ENCODE measurements at regions not wholly inside any gene's neighbourhood (a gene's known extent, or its start where the extent isn't known, plus 50 kb on each side); places are given as distances from the start of the nearest gene placed in this dataset.

DNA sequence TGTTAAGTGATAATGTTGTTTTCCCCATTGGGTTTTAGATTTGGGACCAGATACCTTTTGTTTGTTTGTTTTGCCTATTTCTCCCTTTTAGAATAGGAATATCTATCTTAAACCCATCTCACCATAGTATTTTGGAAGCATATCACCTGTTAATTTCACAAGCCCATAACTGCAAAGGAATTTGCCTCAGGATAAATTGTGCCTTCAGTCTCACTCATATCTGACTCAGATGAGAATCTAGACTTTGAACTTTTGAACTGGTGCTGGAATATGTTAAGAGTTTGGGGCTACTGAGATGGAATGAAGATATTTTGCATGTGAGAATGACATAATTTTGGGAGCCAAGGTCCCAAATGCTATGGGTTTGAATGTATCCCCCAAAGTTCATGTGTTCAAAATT is 607.4 kb downstream of the HACE1 start:
- Histone ChIP-seq H3K4me2 (ENCODE audit: insufficient read depth, low read length) (no peak overlapping the region), H3K27me3 (ENCODE audit: control insufficient read depth in 2 of 2, insufficient read depth in 2 of 2, low read length in 2 of 2) (no peaks in the 10 kb centered on the region), H3K4me3 (no peak overlapping the region), H4K20me1 (replicated peaks; ENCODE audit: control insufficient read depth, insufficient read depth, low read length) (no peaks in the 10 kb centered on the region), H3K79me2 (ENCODE audit: control insufficient read depth, insufficient read depth, low read length) (no peaks in the 10 kb centered on the region), H3K9me3 (replicated peaks; ENCODE audit: control insufficient read depth, insufficient read depth, low read depth, low read length) (no peaks in the 10 kb centered on the region), H3K36me3 (ENCODE audit: control insufficient read depth, insufficient read depth, low read length) (no peaks in the 10 kb centered on the region), H3K27ac (ENCODE audit: extremely low read depth, low read depth, low read length) (no peak overlapping the region), H3K4me1 (replicated peaks in 1 of 2; ENCODE audit: control insufficient read depth in 2 of 2, insufficient read depth in 2 of 2, low read length in 2 of 2) (no peaks in the 10 kb centered on the region), H3K9ac (ENCODE audit: insufficient read depth in 1 of 2, low read depth in 2 of 2, low read length in 2 of 2) (no peak overlapping the region), H2AFZ (ENCODE audit: low read depth, low read length) (no peak overlapping the region), H3K9me1 (ENCODE audit: control insufficient read depth, insufficient read depth, low read length) (no peaks in the 10 kb centered on the region)
- ChIA-PET POLR2A (no interaction called here), CTCF (ENCODE audit: low intra/inter-chr PET ratio) (no interaction called here)
- BruUV-seq (replicated peaks), result no TSS peak
- no peak for ATAC-seq
- in situ Hi-C loops (cut with MboI) (no loop called here), intact Hi-C loops (cut with micrococcal nuclease) (no loop called here)
- DNase-seq (ENCODE audit: extremely low read depth in 1 of 4, low spot score in 3 of 4), result no peak
- no peak for FAIRE-seq
- TF ChIP-seq CTBP1 (IDR thresholded peaks at IDR 0.05; ENCODE audit: borderline replicate concordance) (no peak), ELF2 (CRISPR knock-in tag; IDR thresholded peaks at IDR 0.05) (no peak), CREBBP (IDR thresholded peaks at IDR 0.05; ENCODE audit: low read depth, low read length) (no peak), ZSCAN29 (IDR thresholded peaks at IDR 0.05) (no peak), SRSF7 (optimal IDR thresholded peaks at IDR 0.05; ENCODE audit: low read depth, low read length) (no peak), MTA1 (IDR thresholded peaks at IDR 0.05; ENCODE audit: borderline replicate concordance) (no peak)
- TF ChIP-seq, protein P1, sequence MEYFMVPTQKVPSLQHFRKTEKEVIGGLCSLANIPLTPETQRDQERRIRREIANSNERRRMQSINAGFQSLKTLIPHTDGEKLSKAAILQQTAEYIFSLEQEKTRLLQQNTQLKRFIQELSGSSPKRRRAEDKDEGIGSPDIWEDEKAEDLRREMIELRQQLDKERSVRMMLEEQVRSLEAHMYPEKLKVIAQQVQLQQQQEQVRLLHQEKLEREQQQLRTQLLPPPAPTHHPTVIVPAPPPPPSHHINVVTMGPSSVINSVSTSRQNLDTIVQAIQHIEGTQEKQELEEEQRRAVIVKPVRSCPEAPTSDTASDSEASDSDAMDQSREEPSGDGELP (CRISPR knock-in tag; IDR thresholded peaks at IDR 0.05; ENCODE audit: borderline replicate concordance), result no peak

DNA sequence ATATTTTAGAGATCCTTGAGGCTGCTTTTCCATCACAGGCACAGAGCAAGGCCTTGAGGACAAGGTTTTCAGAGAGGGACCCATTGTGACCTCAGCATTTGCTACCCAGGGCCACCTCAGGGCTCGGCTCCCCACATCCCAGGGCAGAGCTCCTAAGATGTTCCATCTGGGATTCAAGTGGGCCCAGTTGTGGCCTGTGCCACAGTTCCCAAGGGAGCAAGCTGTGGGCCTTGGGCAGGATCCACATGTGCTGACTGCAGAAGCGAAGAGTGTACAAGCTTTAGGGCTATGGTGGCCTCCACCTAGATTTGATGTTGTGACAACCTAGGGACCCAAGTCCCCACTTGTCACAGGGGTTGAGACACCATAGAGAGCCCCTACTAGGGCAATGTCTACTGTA is 608.1 kb downstream of the HACE1 start:
- H3K27me3 ChIP-seq (ENCODE audit: control insufficient read depth in 2 of 2, insufficient read depth in 2 of 2, low read length in 2 of 2), result no peaks in the 10 kb centered on the region
- intact Hi-C loops (cut with micrococcal nuclease), result no loop called here
- no peaks in the 10 kb centered on the region for H4K20me1 ChIP-seq (replicated peaks; ENCODE audit: control insufficient read depth, insufficient read depth, low read length)
- H3K36me3 ChIP-seq (ENCODE audit: control insufficient read depth, insufficient read depth, low read length), result no peaks in the 10 kb centered on the region
- ChIA-PET CTCF (ENCODE audit: low intra/inter-chr PET ratio) (no interaction called here), POLR2A (no interaction called here)
- in situ Hi-C loops (cut with MboI), result no loop called here
- no peaks in the 10 kb centered on the region for H3K9me1 ChIP-seq (ENCODE audit: control insufficient read depth, insufficient read depth, low read length)
- no peaks in the 10 kb centered on the region for H3K79me2 ChIP-seq (ENCODE audit: control insufficient read depth, insufficient read depth, low read length)
- no peaks in the 10 kb centered on the region for H3K4me1 ChIP-seq (replicated peaks in 1 of 2; ENCODE audit: control insufficient read depth in 2 of 2, insufficient read depth in 2 of 2, low read length in 2 of 2)
- no peak overlapping the region for H3K4me2 ChIP-seq (ENCODE audit: insufficient read depth, low read length)
- 13% methylated on average over 2 of the region's 2 CpGs for WGBS (ENCODE audit: insufficient coverage, low coverage, missing lambda C conversion rate)
- no peak overlapping the region for H3K9ac ChIP-seq (ENCODE audit: insufficient read depth in 1 of 2, low read depth in 2 of 2, low read length in 2 of 2)
- no peak for ATAC-seq
- H2AFZ ChIP-seq (ENCODE audit: low read depth, low read length), result no peak overlapping the region
- no peak overlapping the region for H3K4me3 ChIP-seq
- BruUV-seq (replicated peaks), result no TSS peak
- DNase-seq (ENCODE audit: extremely low read depth in 1 of 4, low spot score in 3 of 4), result no peak
- no peaks in the 10 kb centered on the region for H3K9me3 ChIP-seq (replicated peaks; ENCODE audit: control insufficient read depth, insufficient read depth, low read depth, low read length)
- FAIRE-seq, result no peak
- H3K27ac ChIP-seq (ENCODE audit: extremely low read depth, low read depth, low read length), result no peak overlapping the region
- TF ChIP-seq ZNF324 (CRISPR knock-in tag; IDR thresholded peaks at IDR 0.05) (no peak), ZKSCAN1 (IDR thresholded peaks at IDR 0.05; ENCODE audit: low read depth, low read length) (no peak)
- TF ChIP-seq, protein P2, sequence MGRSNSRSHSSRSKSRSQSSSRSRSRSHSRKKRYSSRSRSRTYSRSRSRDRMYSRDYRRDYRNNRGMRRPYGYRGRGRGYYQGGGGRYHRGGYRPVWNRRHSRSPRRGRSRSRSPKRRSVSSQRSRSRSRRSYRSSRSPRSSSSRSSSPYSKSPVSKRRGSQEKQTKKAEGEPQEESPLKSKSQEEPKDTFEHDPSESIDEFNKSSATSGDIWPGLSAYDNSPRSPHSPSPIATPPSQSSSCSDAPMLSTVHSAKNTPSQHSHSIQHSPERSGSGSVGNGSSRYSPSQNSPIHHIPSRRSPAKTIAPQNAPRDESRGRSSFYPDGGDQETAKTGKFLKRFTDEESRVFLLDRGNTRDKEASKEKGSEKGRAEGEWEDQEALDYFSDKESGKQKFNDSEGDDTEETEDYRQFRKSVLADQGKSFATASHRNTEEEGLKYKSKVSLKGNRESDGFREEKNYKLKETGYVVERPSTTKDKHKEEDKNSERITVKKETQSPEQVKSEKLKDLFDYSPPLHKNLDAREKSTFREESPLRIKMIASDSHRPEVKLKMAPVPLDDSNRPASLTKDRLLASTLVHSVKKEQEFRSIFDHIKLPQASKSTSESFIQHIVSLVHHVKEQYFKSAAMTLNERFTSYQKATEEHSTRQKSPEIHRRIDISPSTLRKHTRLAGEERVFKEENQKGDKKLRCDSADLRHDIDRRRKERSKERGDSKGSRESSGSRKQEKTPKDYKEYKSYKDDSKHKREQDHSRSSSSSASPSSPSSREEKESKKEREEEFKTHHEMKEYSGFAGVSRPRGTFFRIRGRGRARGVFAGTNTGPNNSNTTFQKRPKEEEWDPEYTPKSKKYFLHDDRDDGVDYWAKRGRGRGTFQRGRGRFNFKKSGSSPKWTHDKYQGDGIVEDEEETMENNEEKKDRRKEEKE (IDR thresholded peaks at IDR 0.05; ENCODE audit: borderline replicate concordance in 1 of 2, control insufficient read depth in 1 of 2, low read depth in 2 of 2, low read length in 1 of 2), result no peak
- TF ChIP-seq, protein P3, sequence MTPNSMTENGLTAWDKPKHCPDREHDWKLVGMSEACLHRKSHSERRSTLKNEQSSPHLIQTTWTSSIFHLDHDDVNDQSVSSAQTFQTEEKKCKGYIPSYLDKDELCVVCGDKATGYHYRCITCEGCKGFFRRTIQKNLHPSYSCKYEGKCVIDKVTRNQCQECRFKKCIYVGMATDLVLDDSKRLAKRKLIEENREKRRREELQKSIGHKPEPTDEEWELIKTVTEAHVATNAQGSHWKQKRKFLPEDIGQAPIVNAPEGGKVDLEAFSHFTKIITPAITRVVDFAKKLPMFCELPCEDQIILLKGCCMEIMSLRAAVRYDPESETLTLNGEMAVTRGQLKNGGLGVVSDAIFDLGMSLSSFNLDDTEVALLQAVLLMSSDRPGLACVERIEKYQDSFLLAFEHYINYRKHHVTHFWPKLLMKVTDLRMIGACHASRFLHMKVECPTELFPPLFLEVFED (CRISPR knock-in tag; conservative IDR thresholded peaks at IDR 0.05), result no peak
